WERI-Rb-1 (cell line): ENCODE measurements at regions not wholly inside any gene's neighbourhood (a gene's known extent, or its start where the extent isn't known, plus 50 kb on each side); places are given as distances from the start of the nearest gene placed in this dataset.

ENCODE experiments used
- DNase-seq: peaks from one replicate; pipeline ENCODE4 v3.0.0-alpha.2; 2020
- H3K27ac ChIP-seq: fragments of 250-450 bp; sonication (Bioruptor Pico); 2 replicates; pipeline ENCODE4 v1.5.1; 2020; ENCODE audit warnings: mild to moderate bottlenecking, moderate library complexity
- H3K27me3 ChIP-seq: fragments of 250-450 bp; sonication (Bioruptor Pico); 2 replicates; pipeline ENCODE4 v1.5.1; 2021; ENCODE audit warnings: mild to moderate bottlenecking, low read depth, moderate library complexity; ENCODE audit not compliant: insufficient read depth, severe bottlenecking
- H3K36me3 ChIP-seq: fragments of 250-450 bp; sonication (Bioruptor Pico); 2 replicates; pipeline ENCODE4 v1.5.1; 2020; ENCODE audit warnings: mild to moderate bottlenecking, moderate library complexity
- H3K4me3 ChIP-seq: 2 replicates; pipeline ENCODE4 v1.5.1; 2011; ENCODE audit warnings: low read depth, mild to moderate bottlenecking, control low read depth, low read length
- H3K9me3 ChIP-seq: fragments of 250-450 bp; sonication (Bioruptor Pico); 2 replicates; pipeline ENCODE4 v1.5.1; 2021; ENCODE audit warnings: mild to moderate bottlenecking, moderate library complexity; ENCODE audit not compliant: severe bottlenecking
- CTCF ChIP-seq: IDR thresholded peaks from 2 replicates; pipeline ENCODE4 v1.5.1; 2011; ENCODE audit warnings: low read depth, mild to moderate bottlenecking, control low read depth, inconsistent platforms, low read length

DNA sequence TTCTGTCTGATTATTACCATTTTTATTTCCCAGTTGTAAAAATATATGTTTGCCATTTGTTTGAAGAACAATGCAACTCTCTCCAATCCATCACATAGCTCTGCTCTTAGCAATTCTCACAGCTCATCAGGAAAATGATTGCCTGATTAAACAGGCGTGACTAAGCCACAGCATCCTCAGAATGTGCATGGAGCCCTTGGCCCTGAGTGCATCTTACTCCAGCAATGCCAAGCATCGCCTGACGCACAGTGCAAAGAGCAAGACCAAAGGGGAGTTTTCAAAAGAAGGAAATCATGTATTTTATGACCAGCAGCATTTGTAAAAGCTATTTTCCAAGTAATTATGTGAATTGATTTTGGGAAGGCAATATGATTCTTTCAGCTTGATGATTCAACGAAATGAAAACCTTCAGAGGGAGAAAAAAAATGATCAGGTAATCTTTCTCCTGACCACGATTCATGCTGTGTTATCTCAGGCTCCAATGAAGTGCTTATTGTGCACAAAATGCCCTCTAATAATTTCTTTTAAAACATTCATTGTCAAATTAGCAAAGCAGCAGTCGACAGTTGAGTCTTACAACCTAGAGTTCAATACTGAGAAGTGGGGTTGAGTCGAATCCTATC, 138.0 kb upstream of the FAM9B start:
- Histone ChIP-seq H3K27me3 (no peaks in the 10 kb centered on the region), H3K4me3 (no peak overlapping the region), H3K9me3 (no peaks in the 10 kb centered on the region), H3K36me3 (no peaks in the 10 kb centered on the region), H3K27ac (no peak overlapping the region)
- DNase-seq, result no peak
- no peak for TF ChIP-seq CTCF

DNA sequence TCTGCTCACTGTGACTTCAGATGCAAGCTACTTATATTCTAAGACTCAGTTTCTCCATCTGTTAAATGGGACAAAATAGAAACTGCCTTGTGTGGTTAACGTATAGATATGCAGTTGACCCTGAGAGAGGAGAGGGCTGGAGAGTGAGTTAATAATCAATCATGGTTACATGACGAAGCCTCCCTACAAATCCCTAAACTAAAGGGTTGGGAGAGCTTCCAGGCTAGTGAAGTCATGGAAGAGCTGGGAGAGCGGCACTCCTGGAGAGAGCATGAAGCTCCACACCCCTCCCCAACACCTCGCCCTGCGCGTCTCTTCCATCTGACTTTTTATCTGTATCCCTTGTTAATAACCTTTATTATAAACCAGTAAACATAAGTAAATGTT, 138.5 kb upstream of the FAM9B start:
- no peak for TF ChIP-seq CTCF
- Histone ChIP-seq H3K9me3 (no peaks in the 10 kb centered on the region), H3K4me3 (no peak overlapping the region), H3K27me3 (no peaks in the 10 kb centered on the region), H3K27ac (no peak overlapping the region), H3K36me3 (no peaks in the 10 kb centered on the region)
- no peak for DNase-seq

DNA sequence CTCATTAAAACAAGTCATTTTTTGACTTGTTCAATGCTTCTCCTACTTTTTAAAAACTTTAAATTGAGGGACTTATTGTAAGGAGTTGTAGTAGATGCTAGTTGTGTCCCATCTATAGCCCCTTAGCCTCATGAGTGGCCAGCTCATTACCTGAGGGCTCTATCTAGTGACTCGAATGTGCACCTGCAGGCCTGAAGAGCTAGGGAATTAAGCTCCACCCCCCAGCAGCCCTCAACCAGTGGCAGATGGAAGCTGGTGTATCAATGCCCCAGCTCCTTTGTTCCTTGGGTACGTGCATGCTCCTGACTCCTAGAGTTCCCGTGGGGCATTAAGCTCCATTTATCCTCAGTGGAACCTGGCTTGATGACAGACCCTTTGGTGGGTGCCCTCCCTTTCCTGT, 146.7 kb upstream of the FAM9B start:
- no peak for DNase-seq
- Histone ChIP-seq H3K9me3 (no peaks in the 10 kb centered on the region), H3K27ac (no peak overlapping the region), H3K27me3 (no peaks in the 10 kb centered on the region), H3K36me3 (no peaks in the 10 kb centered on the region), H3K4me3 (no peak overlapping the region)
- TF ChIP-seq CTCF, result no peak

DNA sequence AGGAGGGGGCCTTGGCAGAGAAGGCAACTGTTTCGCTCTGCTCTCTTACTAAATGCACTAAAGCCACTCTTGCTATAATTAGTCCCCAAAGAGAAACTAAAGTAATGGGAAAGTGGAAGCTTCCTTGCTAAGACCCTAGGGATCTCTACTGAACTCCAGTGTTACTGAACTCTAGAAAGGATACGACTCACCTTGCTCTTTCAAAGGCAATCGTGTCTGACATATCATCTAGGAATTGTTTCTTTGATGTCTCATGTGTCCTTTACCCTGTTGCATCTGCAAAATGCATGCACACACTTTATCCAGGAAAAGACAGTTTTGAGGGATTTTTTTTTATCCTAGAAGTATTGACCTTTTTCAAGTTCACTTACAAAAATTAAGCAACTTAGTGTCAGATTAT, 148.1 kb upstream of the FAM9B start:
- Histone ChIP-seq H3K4me3 (no peak overlapping the region), H3K36me3 (no peaks in the 10 kb centered on the region), H3K9me3 (no peaks in the 10 kb centered on the region), H3K27ac (no peak overlapping the region), H3K27me3 (no peaks in the 10 kb centered on the region)
- no peak for DNase-seq
- TF ChIP-seq CTCF, result no peak

DNA sequence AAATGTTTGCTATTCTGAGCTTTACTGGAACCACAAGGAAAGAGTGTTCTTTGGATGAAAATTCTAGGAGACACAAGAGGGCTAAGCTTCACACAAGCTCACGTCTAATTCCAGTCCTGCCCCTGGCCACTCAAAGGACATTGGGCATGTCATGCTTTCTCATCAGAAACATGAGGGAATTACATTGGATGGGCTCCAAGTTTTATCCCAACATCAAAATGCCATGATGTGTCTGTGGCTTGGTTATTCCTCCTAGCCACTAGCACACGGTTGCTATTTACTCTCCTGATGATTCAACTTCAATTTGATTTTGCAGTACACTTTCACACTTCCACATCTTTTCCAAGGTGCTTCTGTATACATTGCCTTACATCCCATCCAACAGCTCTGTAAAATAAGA, 149.6 kb upstream of the FAM9B start:
- no peak for TF ChIP-seq CTCF
- no peak for DNase-seq
- no peak overlapping the region for H3K27ac ChIP-seq

GRCh38 chrX:9184211-9184610, 150.3 kb upstream of the FAM9B start:
- Histone ChIP-seq H3K27me3 (no peaks in the 10 kb centered on the region), H3K9me3 (no peaks in the 10 kb centered on the region), H3K4me3 (no peak overlapping the region), H3K36me3 (no peaks in the 10 kb centered on the region), H3K27ac (no peak overlapping the region)
- no peak for DNase-seq
- no peak for TF ChIP-seq CTCF

More for the DNA sequence above, 149.6 kb upstream of the FAM9B start:
- Histone ChIP-seq H3K36me3 (no peaks in the 10 kb centered on the region), H3K27me3 (no peaks in the 10 kb centered on the region), H3K9me3 (no peaks in the 10 kb centered on the region), H3K4me3 (no peak overlapping the region)
